Urothelium cell line (cell line): ENCODE measurements at regions not wholly inside any gene's neighbourhood (a gene's known extent, or its start where the extent isn't known, plus 50 kb on each side); places are given as distances from the start of the nearest gene placed in this dataset.

Source experiments
- DNase-seq: peaks from one replicate; pipeline ENCODE4 v3.0.0; 2011; ENCODE audit warnings: low spot score, mixed read lengths
- FAIRE-seq: peaks from 2 replicates; lab custom pipeline; 2011; peaks lifted over from hg19 to GRCh38; lab: Jason Lieb, UNC

- FAIRE-seq, result no peak
- DNase-seq, result no peak
Observed at GRCh38 chr7:33750177-33750576, 155.2 kb upstream of the BMPER start.

GRCh38 chr7:33751443-33751842 lies 153.9 kb upstream of the BMPER start:
- no peak for DNase-seq
- FAIRE-seq, result no peak

- FAIRE-seq, result no peak
- DNase-seq, result no peak
Observed at GRCh38 chr7:33753881-33754525, 151.3 kb upstream of the BMPER start.

GRCh38 chr7:33754933-33755928 lies 150.1 kb upstream of the BMPER start:
- no peak for FAIRE-seq
- no peak for DNase-seq

GRCh38 chr7:33757050-33757449 lies 148.3 kb upstream of the BMPER start:
- no peak for FAIRE-seq
- no peak for DNase-seq

- DNase-seq, result no peak
Observed at GRCh38 chr7:33757563-33758165, 147.7 kb upstream of the BMPER start.

GRCh38 chr7:33760146-33760545 lies 145.2 kb upstream of the BMPER start:
- FAIRE-seq, result no peak
- DNase-seq, result no peak

More at GRCh38 chr7:33757563-33758165, 147.7 kb upstream of the BMPER start:
- no peak for FAIRE-seq

- FAIRE-seq (no peak), DNase-seq (no peak)
Observed at GRCh38 chr7:33760834-33761233, 144.5 kb upstream of the BMPER start.

- no peak for FAIRE-seq
- no peak for DNase-seq
Observed at GRCh38 chr7:33761449-33762080, 143.8 kb upstream of the BMPER start.

GRCh38 chr7:33762151-33762910 lies 143.0 kb upstream of the BMPER start:
- no peak for FAIRE-seq
- DNase-seq, result no peak

- FAIRE-seq, result no peak
- DNase-seq, result no peak
Observed at GRCh38 chr7:33762911-33763306, 142.4 kb upstream of the BMPER start.

GRCh38 chr7:33764752-33765451 lies 140.4 kb upstream of the BMPER start:
- DNase-seq (no peak), FAIRE-seq (no peak)

- FAIRE-seq, result no peak
- DNase-seq, result no peak
Observed at GRCh38 chr7:33766405-33766804, 138.9 kb upstream of the BMPER start.

- FAIRE-seq, result no peak
Observed at GRCh38 chr7:33769930-33770329, 135.4 kb upstream of the BMPER start.

GRCh38 chr7:33770576-33770975 lies 134.8 kb upstream of the BMPER start:
- no peak for FAIRE-seq
- DNase-seq, result no peak

More at GRCh38 chr7:33769930-33770329, 135.4 kb upstream of the BMPER start:
- no peak for DNase-seq

GRCh38 chr7:33771422-33771821 lies 133.9 kb upstream of the BMPER start:
- DNase-seq (no peak), FAIRE-seq (no peak)

- FAIRE-seq (no peak), DNase-seq (no peak)
Observed at GRCh38 chr7:33773053-33773452, 132.3 kb upstream of the BMPER start.

- DNase-seq (no peak), FAIRE-seq (no peak)
Observed at GRCh38 chr7:33774762-33775523, 130.4 kb upstream of the BMPER start.

GRCh38 chr7:33775790-33776189 lies 129.5 kb upstream of the BMPER start:
- FAIRE-seq (no peak), DNase-seq (no peak)
